PC-9 (cell line): ENCODE measurements at regions not wholly inside any gene's neighbourhood (a gene's known extent, or its start where the extent isn't known, plus 50 kb on each side); places are given as distances from the start of the nearest gene placed in this dataset.

Source experiments
- BruUV-seq: library from RNA; stranded (reverse); fragments of 400-500 nt; replicated peaks from 2 replicates; lab custom pipeline; 2021; lab: Mats Ljungman, UMichigan
- CTCF ChIA-PET: fragments of 300-600 bp; sonication (Branson Sonifier 250); formaldehyde crosslinking; loops from one replicate; lab custom pipeline; 2022; ENCODE audit warnings: antibody characterized with exemption; lab: Charles Lee
- POLR2A ChIA-PET: fragments of 300-600 bp; sonication (Branson Sonifier 250); formaldehyde crosslinking; loops from one replicate; lab custom pipeline; 2022; ENCODE audit warnings: antibody characterized with exemption; ENCODE audit not compliant: unreplicated experiment; lab: Charles Lee
- DNase-seq, 2 experiments: peaks; one replicate each; pipeline versions ENCODE4 v3.0.0 to v3.0.0-alpha.2; 2015 to 2022; ENCODE audit warnings: mixed read lengths in 1 of 2
- H2AFZ ChIP-seq: fragments of 200-600 bp; sonication (generic); 2 replicates; pipeline ENCODE4 v1.8.1; 2017; ENCODE audit warnings: antibody characterized with exemption
- H3F3A ChIP-seq: fragments of 200-600 bp; sonication (generic); 2 replicates; pipeline ENCODE4 v1.8.1; 2017; ENCODE audit warnings: antibody characterized with exemption, mild to moderate bottlenecking, low read depth; ENCODE audit not compliant: insufficient read depth
- H3K27ac ChIP-seq: fragments of 200-600 bp; sonication (generic); 2 replicates; pipeline ENCODE4 v1.6.1; 2016; ENCODE audit warnings: mixed run types
- H3K27me3 ChIP-seq: fragments of 200-600 bp; sonication (generic); 2 replicates; pipeline ENCODE4 v1.6.1; 2016; ENCODE audit warnings: low read depth, mixed run types; ENCODE audit not compliant: insufficient read depth
- H3K36me3 ChIP-seq: fragments of 200-600 bp; sonication (generic); 2 replicates; pipeline ENCODE4 v1.6.1; 2016; ENCODE audit warnings: low read depth, mixed run types
- H3K4me1 ChIP-seq: fragments of 200-600 bp; sonication (generic); replicated peaks from 2 replicates; pipeline ENCODE4 v1.6.1; 2016; ENCODE audit warnings: mixed run types; ENCODE audit not compliant: insufficient read depth
- H3K4me2 ChIP-seq: fragments of 200-600 bp; sonication (generic); 2 replicates; pipeline ENCODE4 v1.6.1; 2017; ENCODE audit warnings: mixed run types
- H3K4me3 ChIP-seq: fragments of 200-600 bp; sonication (generic); 2 replicates; pipeline ENCODE4 v1.6.1; 2016; ENCODE audit warnings: mixed run types
- H3K79me2 ChIP-seq: fragments of 200-600 bp; sonication (generic); 2 replicates; pipeline ENCODE4 v1.6.1; 2017; ENCODE audit warnings: low read depth, mixed run types
- H3K9me2 ChIP-seq: fragments of 200-600 bp; sonication (generic); 2 replicates; pipeline ENCODE4 v1.8.1; 2017; ENCODE audit warnings: mild to moderate bottlenecking; ENCODE audit not compliant: insufficient read depth
- H3K9me3 ChIP-seq: fragments of 200-600 bp; sonication (generic); 2 replicates; pipeline ENCODE4 v1.8.1; 2016; ENCODE audit warnings: low read depth; ENCODE audit not compliant: insufficient read depth
- H4K20me1 ChIP-seq: fragments of 200-600 bp; sonication (generic); 2 replicates; pipeline ENCODE4 v1.8.1; 2017; ENCODE audit not compliant: insufficient read depth
- EZH2 ChIP-seq: fragments of 200-600 bp; sonication (generic); IDR thresholded peaks from 2 replicates; pipeline ENCODE4 v1.8.0; 2017; ENCODE audit warnings: antibody characterized with exemption, low read depth
- intact Hi-C: fragments of 100-400 bp; cut with micrococcal nuclease; formaldehyde crosslinking; loops from one replicate; pipeline ENCODE4 v1.10.0; 2022; ENCODE audit not compliant: unreplicated experiment
- TF ChIP-seq, protein P1 (sequence below): fragments of 200-600 bp; sonication (generic); conservative IDR thresholded peaks from 2 replicates; pipeline ENCODE4 v1.6.1; 2017; ENCODE audit warnings: mixed run types, antibody characterized with exemption, mild to moderate bottlenecking, moderate library complexity

DNA sequence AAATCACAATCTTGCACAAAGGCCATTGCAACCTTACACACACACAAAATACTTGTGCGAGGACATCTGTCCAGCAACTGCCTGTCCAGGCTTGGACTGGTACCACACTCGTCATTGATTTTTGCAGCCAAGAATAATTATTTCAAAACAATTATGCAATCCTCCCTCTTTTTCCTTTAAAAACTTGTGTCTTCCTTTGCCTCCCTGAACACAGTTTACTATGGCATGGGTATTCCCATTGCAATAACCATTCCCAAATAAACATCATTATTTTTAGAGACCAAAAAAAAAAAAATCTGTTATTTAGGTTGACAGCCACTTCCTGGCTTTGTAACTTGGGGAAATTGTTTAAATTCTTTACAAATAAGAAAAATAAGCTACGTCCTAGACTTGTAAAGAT lies 54.0 kb downstream of the C11orf91 start:
- H3K4me2 ChIP-seq: no peak overlapping the region
- H3K27me3 ChIP-seq: no peaks in the 10 kb centered on the region
- ChIA-PET CTCF (no interaction called here), POLR2A (interaction anchor here (0.6 kb wide), 1 partner anchor 37 kb away, joined by 6 read pairs; no protein-coding TSS in a partner anchor)
- no peak overlapping the region for H2AFZ ChIP-seq
- H4K20me1 ChIP-seq: no peaks in the 10 kb centered on the region
- intact Hi-C loops: no loop called here
- no peak overlapping the region for H3K4me3 ChIP-seq
- no TSS peak for BruUV-seq
- H3K27ac ChIP-seq: no peak overlapping the region
- H3K79me2 ChIP-seq: no peaks in the 10 kb centered on the region
- H3K9me3 ChIP-seq: no peaks in the 10 kb centered on the region
- no peaks in the 10 kb centered on the region for H3K36me3 ChIP-seq
- TF ChIP-seq, protein P1, sequence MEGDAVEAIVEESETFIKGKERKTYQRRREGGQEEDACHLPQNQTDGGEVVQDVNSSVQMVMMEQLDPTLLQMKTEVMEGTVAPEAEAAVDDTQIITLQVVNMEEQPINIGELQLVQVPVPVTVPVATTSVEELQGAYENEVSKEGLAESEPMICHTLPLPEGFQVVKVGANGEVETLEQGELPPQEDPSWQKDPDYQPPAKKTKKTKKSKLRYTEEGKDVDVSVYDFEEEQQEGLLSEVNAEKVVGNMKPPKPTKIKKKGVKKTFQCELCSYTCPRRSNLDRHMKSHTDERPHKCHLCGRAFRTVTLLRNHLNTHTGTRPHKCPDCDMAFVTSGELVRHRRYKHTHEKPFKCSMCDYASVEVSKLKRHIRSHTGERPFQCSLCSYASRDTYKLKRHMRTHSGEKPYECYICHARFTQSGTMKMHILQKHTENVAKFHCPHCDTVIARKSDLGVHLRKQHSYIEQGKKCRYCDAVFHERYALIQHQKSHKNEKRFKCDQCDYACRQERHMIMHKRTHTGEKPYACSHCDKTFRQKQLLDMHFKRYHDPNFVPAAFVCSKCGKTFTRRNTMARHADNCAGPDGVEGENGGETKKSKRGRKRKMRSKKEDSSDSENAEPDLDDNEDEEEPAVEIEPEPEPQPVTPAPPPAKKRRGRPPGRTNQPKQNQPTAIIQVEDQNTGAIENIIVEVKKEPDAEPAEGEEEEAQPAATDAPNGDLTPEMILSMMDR: no peak
- H3K9me2 ChIP-seq: no peaks in the 10 kb centered on the region
- DNase-seq: no peak
- peaks cover 14% of the 10 kb centered on the region for H3F3A ChIP-seq
- H3K4me1 ChIP-seq: peaks cover 10% of the 10 kb centered on the region

DNA sequence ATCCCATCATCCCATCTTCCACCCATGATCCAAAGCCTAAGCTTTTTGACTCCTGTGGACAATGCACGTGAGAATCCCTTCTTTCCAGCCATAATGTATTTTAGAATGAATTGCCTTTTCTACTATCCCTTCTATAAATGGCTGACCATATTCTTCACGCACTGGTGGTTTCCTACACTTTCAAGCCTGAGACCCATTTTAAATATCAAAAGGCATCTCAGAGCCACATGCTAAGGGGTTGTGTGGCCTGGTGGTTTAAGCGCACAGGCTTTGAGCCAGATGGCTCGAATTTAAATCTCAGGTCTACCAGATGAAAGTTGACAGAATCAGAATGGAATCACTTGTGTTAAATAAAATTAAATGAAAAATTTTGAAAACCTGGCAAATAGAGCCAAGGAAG lies 54.5 kb downstream of the C11orf91 start:
- Histone ChIP-seq H3K27me3 (no peaks in the 10 kb centered on the region), H3K4me2 (no peak overlapping the region), H3K4me1 (peaks cover 10% of the 10 kb centered on the region), H3K4me3 (no peak overlapping the region), H3K36me3 (no peaks in the 10 kb centered on the region), H3F3A (peaks cover 14% of the 10 kb centered on the region), H3K9me2 (no peaks in the 10 kb centered on the region), H3K27ac (no peak overlapping the region), H4K20me1 (no peaks in the 10 kb centered on the region), H2AFZ (no peak overlapping the region), H3K9me3 (no peaks in the 10 kb centered on the region), H3K79me2 (no peaks in the 10 kb centered on the region)
- CTCF ChIA-PET: no interaction called here
- TF ChIP-seq EZH2: no peak
- TF ChIP-seq, protein P1: no peak
- POLR2A ChIA-PET: no interaction called here
- no TSS peak for BruUV-seq
- intact Hi-C loops: no loop called here
- DNase-seq: no peak

DNA sequence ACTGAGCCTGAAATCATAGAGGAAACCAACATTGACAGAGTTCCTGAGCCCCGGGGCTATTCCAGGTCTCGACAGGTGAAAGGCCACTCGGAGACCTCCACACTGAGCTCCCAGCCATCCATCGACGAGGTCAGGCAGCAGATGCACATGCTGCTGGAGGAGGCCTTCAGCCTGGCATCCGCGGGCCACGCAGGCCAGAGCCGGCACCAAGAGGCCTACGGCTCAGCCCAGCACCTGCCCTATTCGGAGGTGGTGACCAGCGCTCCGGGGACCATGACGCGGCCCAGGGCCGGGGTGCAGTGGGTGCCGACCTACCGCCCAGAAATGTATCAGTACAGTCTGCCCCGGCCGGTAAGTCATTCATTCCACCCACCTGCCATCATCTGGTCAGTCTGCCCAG lies 54.9 kb downstream of the C11orf91 start:
- H3F3A ChIP-seq: peaks cover 14% of the 10 kb centered on the region
- H3K9me2 ChIP-seq: no peaks in the 10 kb centered on the region
- intact Hi-C loops: no loop called here
- TF ChIP-seq, protein P1: no peak
- TF ChIP-seq EZH2: no peak
- no peak overlapping the region for H3K27ac ChIP-seq
- ChIA-PET POLR2A (no interaction called here), CTCF (no interaction called here)
- H3K36me3 ChIP-seq: no peaks in the 10 kb centered on the region
- H3K27me3 ChIP-seq: no peaks in the 10 kb centered on the region
- no TSS peak for BruUV-seq
- no peak overlapping the region for H3K4me3 ChIP-seq
- DNase-seq: no peak
- peaks cover 10% of the 10 kb centered on the region for H3K4me1 ChIP-seq
- no peaks in the 10 kb centered on the region for H3K9me3 ChIP-seq
- H2AFZ ChIP-seq: no peak overlapping the region
- no peaks in the 10 kb centered on the region for H3K79me2 ChIP-seq
- H4K20me1 ChIP-seq: no peaks in the 10 kb centered on the region
- no peak overlapping the region for H3K4me2 ChIP-seq
